ENCODE measurements at regions not wholly inside any gene's neighbourhood (a gene's known extent, or its start where the extent isn't known, plus 50 kb on each side); places are given as distances from the start of the nearest gene placed in this dataset.

DNA sequence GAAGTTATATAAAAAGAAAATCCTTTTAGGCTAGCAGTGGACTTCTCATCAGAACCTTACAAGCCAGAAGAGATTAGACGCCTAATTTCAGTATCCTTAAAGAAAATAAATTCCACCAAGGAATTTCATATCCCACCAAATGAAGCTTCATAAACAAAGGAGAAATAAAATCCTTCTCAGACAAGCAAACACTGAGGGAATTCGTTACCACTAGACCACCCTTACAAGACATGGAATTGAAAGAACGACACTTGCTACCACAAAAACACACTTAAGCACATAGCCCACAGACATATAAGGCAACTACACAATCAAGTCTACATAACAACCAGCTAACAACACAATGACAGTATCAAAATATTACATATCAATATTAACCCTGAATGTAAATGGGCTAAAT lies 299.2 kb downstream of the TOX3 start:
- no peak for TF ChIP-seq CTCF (IDR thresholded peaks at IDR 0.05)
- H3K4me3 Mint-ChIP-seq = no peak overlapping the region
- no peak overlapping the region for H3K27ac Mint-ChIP-seq
- peaks cover 16% of the 10 kb centered on the region for H3K4me1 Mint-ChIP-seq
- no peak for DNase-seq
- H3K27me3 Mint-ChIP-seq (ENCODE audit: low read depth, poor library complexity) = peaks cover 3% of the 10 kb centered on the region
- peaks cover 32% of the 10 kb centered on the region for H3K9me3 Mint-ChIP-seq
- no peaks in the 10 kb centered on the region for H3K36me3 Mint-ChIP-seq (ENCODE audit: low read depth)

DNA sequence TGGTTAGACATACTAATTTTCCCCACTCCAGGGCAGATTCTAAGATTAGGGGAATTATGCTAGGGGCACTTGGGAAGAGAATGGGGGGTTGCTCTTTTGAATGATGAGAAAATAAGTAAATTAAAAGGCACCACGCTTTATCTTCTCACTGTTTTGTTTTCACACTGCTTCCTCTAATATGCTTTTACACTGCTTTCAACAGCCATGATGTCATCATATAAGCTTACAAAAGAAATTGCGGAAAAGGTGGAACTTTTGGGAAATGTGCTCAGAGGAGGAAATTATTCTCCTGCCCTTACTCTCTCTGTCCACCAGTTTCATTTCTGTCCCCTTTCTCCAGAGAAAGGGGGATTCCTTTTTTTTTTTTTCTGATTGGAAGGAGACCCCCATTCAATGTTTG lies 308.2 kb downstream of the TOX3 start:
- H3K4me1 Mint-ChIP-seq = no peaks in the 10 kb centered on the region
- no peaks in the 10 kb centered on the region for H3K36me3 Mint-ChIP-seq (ENCODE audit: low read depth)
- H3K9me3 Mint-ChIP-seq = no peaks in the 10 kb centered on the region
- peaks cover 3% of the 10 kb centered on the region for H3K27me3 Mint-ChIP-seq (ENCODE audit: low read depth, poor library complexity)
- no peak for DNase-seq
- no peak overlapping the region for H3K4me3 Mint-ChIP-seq
- no peak for TF ChIP-seq CTCF (IDR thresholded peaks at IDR 0.05)
- no peak overlapping the region for H3K27ac Mint-ChIP-seq

DNA sequence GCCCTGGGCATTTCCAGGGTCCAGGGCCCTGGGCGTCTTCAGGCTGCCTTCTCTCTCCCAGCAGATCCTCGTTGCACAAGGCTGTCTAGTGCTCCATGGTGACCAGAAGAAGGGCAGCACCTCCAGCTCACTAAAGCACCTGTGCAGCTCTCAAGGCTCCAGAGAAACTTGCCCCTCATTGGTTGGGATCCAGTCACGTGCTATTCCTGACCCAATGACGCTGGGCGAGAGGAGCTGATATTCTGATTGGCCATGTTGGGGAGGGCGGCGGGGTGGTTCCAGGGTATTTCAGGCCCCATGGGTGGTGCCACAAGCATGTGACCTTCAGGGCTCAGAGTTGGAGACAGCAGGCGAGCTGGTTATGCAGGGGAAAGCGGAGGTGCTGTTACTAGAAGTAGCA lies 309.1 kb downstream of the TOX3 start:
- no peak for TF ChIP-seq CTCF (IDR thresholded peaks at IDR 0.05)
- no peaks in the 10 kb centered on the region for H3K36me3 Mint-ChIP-seq (ENCODE audit: low read depth)
- no peaks in the 10 kb centered on the region for H3K9me3 Mint-ChIP-seq
- no peaks in the 10 kb centered on the region for H3K4me1 Mint-ChIP-seq
- peaks cover 3% of the 10 kb centered on the region for H3K27me3 Mint-ChIP-seq (ENCODE audit: low read depth, poor library complexity)
- no peak for DNase-seq
- H3K27ac Mint-ChIP-seq = no peak overlapping the region
- no peak overlapping the region for H3K4me3 Mint-ChIP-seq

GRCh38 chr16:52235186-52235585 lies 311.8 kb downstream of the TOX3 start:
- no peaks in the 10 kb centered on the region for H3K36me3 Mint-ChIP-seq (ENCODE audit: low read depth)
- TF ChIP-seq CTCF (IDR thresholded peaks at IDR 0.05) = no peak
- H3K27ac Mint-ChIP-seq = no peak overlapping the region

DNA sequence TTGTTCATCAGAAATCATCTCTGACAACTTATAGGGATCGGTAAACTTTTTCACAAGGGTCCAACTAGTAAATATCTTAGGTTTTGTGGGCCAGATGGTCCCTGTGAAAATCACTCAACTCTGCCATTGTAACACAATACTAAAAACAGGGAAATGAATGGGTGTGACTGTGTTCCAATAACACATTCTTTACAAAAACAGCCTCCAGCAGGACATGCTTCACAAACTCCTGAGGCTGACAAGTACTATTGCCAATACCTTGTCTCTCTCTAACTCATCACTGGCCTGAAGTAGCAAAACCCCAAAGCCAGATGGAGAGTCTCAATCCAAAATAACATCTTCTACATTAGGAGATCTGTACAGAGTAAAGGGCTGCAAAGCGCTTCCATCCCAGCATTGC lies 312.3 kb downstream of the TOX3 start:
- H3K4me1 Mint-ChIP-seq = no peaks in the 10 kb centered on the region
- no peaks in the 10 kb centered on the region for H3K36me3 Mint-ChIP-seq (ENCODE audit: low read depth)
- no peak overlapping the region for H3K4me3 Mint-ChIP-seq
- DNase-seq = no peak
- H3K9me3 Mint-ChIP-seq = peaks cover 3% of the 10 kb centered on the region
- TF ChIP-seq CTCF (IDR thresholded peaks at IDR 0.05) = no peak
- no peak overlapping the region for H3K27ac Mint-ChIP-seq
- peaks cover 3% of the 10 kb centered on the region for H3K27me3 Mint-ChIP-seq (ENCODE audit: low read depth, poor library complexity)

More at GRCh38 chr16:52235186-52235585, 311.8 kb downstream of the TOX3 start:
- Mint-ChIP-seq H3K4me3 (no peak overlapping the region), H3K4me1 (no peaks in the 10 kb centered on the region), H3K27me3 (ENCODE audit: low read depth, poor library complexity) (peaks cover 3% of the 10 kb centered on the region), H3K9me3 (peaks cover 3% of the 10 kb centered on the region)
- DNase-seq = no peak

DNA sequence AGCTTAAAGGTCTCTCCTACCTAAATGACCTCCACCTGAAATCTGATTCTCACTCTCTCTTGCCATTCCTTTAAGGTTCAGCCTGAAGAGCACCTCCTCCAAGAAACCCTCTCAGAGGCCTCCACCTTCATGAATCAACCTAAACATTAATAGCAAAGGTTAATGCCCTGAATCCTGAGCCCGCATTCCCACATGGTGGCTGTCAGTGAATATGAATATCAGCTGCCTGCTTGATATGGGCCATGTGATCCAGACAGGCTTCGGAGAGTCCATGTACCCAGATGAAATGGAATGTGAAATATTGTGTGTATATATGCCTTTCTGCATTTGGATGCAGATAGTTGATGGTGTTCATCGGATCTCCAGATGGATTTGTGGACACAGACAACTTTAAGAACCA lies 317.5 kb downstream of the TOX3 start:
- H3K36me3 Mint-ChIP-seq (ENCODE audit: low read depth) = no peaks in the 10 kb centered on the region
- no peak for TF ChIP-seq CTCF (IDR thresholded peaks at IDR 0.05)
- H3K4me3 Mint-ChIP-seq = no peak overlapping the region

More for the DNA sequence above, 317.5 kb downstream of the TOX3 start:
- Mint-ChIP-seq H3K4me1 (no peaks in the 10 kb centered on the region), H3K27me3 (ENCODE audit: low read depth, poor library complexity) (no peaks in the 10 kb centered on the region), H3K9me3 (peaks cover 7% of the 10 kb centered on the region), H3K27ac (no peak overlapping the region)
- no peak for DNase-seq
